Caco-2 (cell line): ENCODE measurements at regions not wholly inside any gene's neighbourhood (a gene's known extent, or its start where the extent isn't known, plus 50 kb on each side); places are given as distances from the start of the nearest gene placed in this dataset.

Experiments
- BruUV-seq: library from RNA; stranded (reverse); fragments of 400-500 nt; replicated peaks from 2 replicates; lab custom pipeline; 2021; lab: Mats Ljungman, UMichigan
- CTCF ChIA-PET: fragments of 300-600 bp; sonication (Branson Sonifier 250); formaldehyde crosslinking; loops from one replicate; lab custom pipeline; 2022; ENCODE audit warnings: antibody characterized with exemption; lab: Charles Lee
- POLR2A ChIA-PET: fragments of 300-600 bp; sonication (Branson Sonifier 250); formaldehyde crosslinking; loops from one replicate; lab custom pipeline; 2022; ENCODE audit warnings: antibody characterized with exemption; lab: Charles Lee
- DNase-seq, 2 experiments: peaks; one replicate each; pipeline versions ENCODE4 v3.0.0 to v3.0.0-alpha.2; 2020 to 2022
- H3K27me3 ChIP-seq: replicated peaks from 2 replicates; pipeline ENCODE4 v1.6.0; 2011; ENCODE audit warnings: low read length; ENCODE audit not compliant: control insufficient read depth, insufficient read depth
- H3K36me3 ChIP-seq: 2 replicates; pipeline ENCODE4 v1.5.1; 2011; ENCODE audit warnings: low read length; ENCODE audit not compliant: control insufficient read depth, insufficient read depth
- H3K4me1 ChIP-seq: fragments of 250-450 bp; sonication (Bioruptor Pico); 2 replicates; pipeline ENCODE4 v1.5.1; 2020; ENCODE audit warnings: mild to moderate bottlenecking
- H3K4me3 ChIP-seq: 2 replicates; pipeline ENCODE4 v1.5.1; 2011; ENCODE audit warnings: low read depth, mild to moderate bottlenecking, control low read depth, low read length
- H3K9me3 ChIP-seq: fragments of 250-450 bp; sonication (Bioruptor Pico); 2 replicates; pipeline ENCODE4 v1.5.1; 2020; ENCODE audit warnings: mild to moderate bottlenecking, moderate library complexity
- H3K27ac Mint-ChIP-seq: one replicate; pipeline ENCODE4 v1.8.0; 2022; ENCODE audit warnings: mixed read lengths; ENCODE audit not compliant: unreplicated experiment
- H3K27me3 Mint-ChIP-seq: one replicate; pipeline ENCODE4 v1.8.0; 2022; ENCODE audit warnings: mixed read lengths; ENCODE audit not compliant: insufficient read depth, unreplicated experiment
- H3K36me3 Mint-ChIP-seq: one replicate; pipeline ENCODE4 v1.8.0; 2022; ENCODE audit warnings: mild to moderate bottlenecking, mixed read lengths; ENCODE audit not compliant: insufficient read depth, unreplicated experiment
- H3K4me1 Mint-ChIP-seq: one replicate; pipeline ENCODE4 v1.8.0; 2022; ENCODE audit warnings: low read depth, mixed read lengths; ENCODE audit not compliant: unreplicated experiment
- H3K4me3 Mint-ChIP-seq: one replicate; pipeline ENCODE4 v1.8.0; 2022; ENCODE audit warnings: mild to moderate bottlenecking, moderate library complexity, mixed read lengths; ENCODE audit not compliant: unreplicated experiment
- H3K9me3 Mint-ChIP-seq: one replicate; pipeline ENCODE4 v1.8.0; 2022; ENCODE audit warnings: mixed read lengths; ENCODE audit not compliant: unreplicated experiment
- intact Hi-C: fragments of 100-400 bp; cut with micrococcal nuclease; formaldehyde crosslinking; loops from one replicate; pipeline ENCODE4 v1.10.0; 2022; ENCODE audit not compliant: unreplicated experiment
- TF ChIP-seq, protein P1 (sequence below), 2 experiments: fragments of 200-600 bp in 1 of 2; IDR thresholded peaks; 1 replicate in 1 of 2; 2 replicates in 1 of 2; pipeline versions ENCODE4 v1.5.1 to v1.8.0; 2011 to 2022; ENCODE audit warnings: antibody characterized with exemption in 1 of 2, control low read depth in 1 of 2, inconsistent platforms in 1 of 2, low read depth in 1 of 2, low read length in 1 of 2, mild to moderate bottlenecking in 1 of 2, moderate library complexity in 1 of 2; ENCODE audit not compliant: insufficient read depth in 1 of 2, severe bottlenecking in 1 of 2, unreplicated experiment in 1 of 2

GRCh38 chr4:84176016-84176415 lies 323.1 kb downstream of the NKX6-1 start:
- Mint-ChIP-seq H3K4me1 (peaks cover 8% of the 10 kb centered on the region), H3K27ac (no peak overlapping the region), H3K9me3 (no peaks in the 10 kb centered on the region), H3K36me3 (no peaks in the 10 kb centered on the region), H3K27me3 (no peaks in the 10 kb centered on the region), H3K4me3 (no peak overlapping the region)
- TF ChIP-seq, protein P1, sequence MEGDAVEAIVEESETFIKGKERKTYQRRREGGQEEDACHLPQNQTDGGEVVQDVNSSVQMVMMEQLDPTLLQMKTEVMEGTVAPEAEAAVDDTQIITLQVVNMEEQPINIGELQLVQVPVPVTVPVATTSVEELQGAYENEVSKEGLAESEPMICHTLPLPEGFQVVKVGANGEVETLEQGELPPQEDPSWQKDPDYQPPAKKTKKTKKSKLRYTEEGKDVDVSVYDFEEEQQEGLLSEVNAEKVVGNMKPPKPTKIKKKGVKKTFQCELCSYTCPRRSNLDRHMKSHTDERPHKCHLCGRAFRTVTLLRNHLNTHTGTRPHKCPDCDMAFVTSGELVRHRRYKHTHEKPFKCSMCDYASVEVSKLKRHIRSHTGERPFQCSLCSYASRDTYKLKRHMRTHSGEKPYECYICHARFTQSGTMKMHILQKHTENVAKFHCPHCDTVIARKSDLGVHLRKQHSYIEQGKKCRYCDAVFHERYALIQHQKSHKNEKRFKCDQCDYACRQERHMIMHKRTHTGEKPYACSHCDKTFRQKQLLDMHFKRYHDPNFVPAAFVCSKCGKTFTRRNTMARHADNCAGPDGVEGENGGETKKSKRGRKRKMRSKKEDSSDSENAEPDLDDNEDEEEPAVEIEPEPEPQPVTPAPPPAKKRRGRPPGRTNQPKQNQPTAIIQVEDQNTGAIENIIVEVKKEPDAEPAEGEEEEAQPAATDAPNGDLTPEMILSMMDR (IDR thresholded peaks at IDR 0.05; ENCODE audit: insufficient read depth in 1 of 2, low read depth in 1 of 2, low read length in 1 of 2, severe bottlenecking in 1 of 2, unreplicated experiment in 1 of 2) = no peak
- no peaks in the 10 kb centered on the region for H3K36me3 ChIP-seq
- no TSS peak for BruUV-seq
- POLR2A ChIA-PET = no interaction called here
- CTCF ChIA-PET = no interaction called here
- no peaks in the 10 kb centered on the region for H3K27me3 ChIP-seq
- DNase-seq = no peak
- no peaks in the 10 kb centered on the region for H3K4me1 ChIP-seq
- no peak overlapping the region for H3K4me3 ChIP-seq
- intact Hi-C loops = no loop called here
- no peaks in the 10 kb centered on the region; the same call in 1 of the 2 replicates for H3K9me3 ChIP-seq

- CTCF ChIA-PET = no interaction called here
- Mint-ChIP-seq H3K4me3 (no peak overlapping the region), H3K27me3 (no peaks in the 10 kb centered on the region)
Measured at GRCh38 chr4:84171871-84172270, 327.2 kb downstream of the NKX6-1 start.

GRCh38 chr4:84167564-84167963 lies 331.5 kb downstream of the NKX6-1 start:
- Histone ChIP-seq H3K9me3 (no peaks in the 10 kb centered on the region), H3K4me1 (no peaks in the 10 kb centered on the region), H3K27me3 (no peaks in the 10 kb centered on the region), H3K36me3 (no peaks in the 10 kb centered on the region; the same call in 1 of the 2 replicates), H3K4me3 (no peak overlapping the region)
- intact Hi-C loops = no loop called here
- CTCF ChIA-PET = no interaction called here
- Mint-ChIP-seq H3K4me3 (no peak overlapping the region), H3K4me1 (peaks cover under 1% of the 10 kb centered on the region), H3K27me3 (no peaks in the 10 kb centered on the region), H3K9me3 (no peaks in the 10 kb centered on the region), H3K27ac (no peak overlapping the region), H3K36me3 (no peaks in the 10 kb centered on the region)
- TF ChIP-seq, protein P1 (IDR thresholded peaks at IDR 0.05; ENCODE audit: insufficient read depth in 1 of 2, low read depth in 1 of 2, low read length in 1 of 2, severe bottlenecking in 1 of 2, unreplicated experiment in 1 of 2) = no peak
- POLR2A ChIA-PET = no interaction called here
- no TSS peak for BruUV-seq
- DNase-seq = no peak

More at GRCh38 chr4:84171871-84172270, 327.2 kb downstream of the NKX6-1 start:
- no TSS peak for BruUV-seq
- H3K4me1 ChIP-seq = no peaks in the 10 kb centered on the region
- no peaks in the 10 kb centered on the region; the same call in 1 of the 2 replicates for H3K9me3 ChIP-seq
- H3K27me3 ChIP-seq = no peaks in the 10 kb centered on the region
- Mint-ChIP-seq H3K36me3 (no peaks in the 10 kb centered on the region), H3K4me1 (no peaks in the 10 kb centered on the region), H3K9me3 (no peaks in the 10 kb centered on the region), H3K27ac (no peak overlapping the region)
- intact Hi-C loops = no loop called here
- POLR2A ChIA-PET = no interaction called here
- no peak for DNase-seq
- TF ChIP-seq, protein P1 (IDR thresholded peaks at IDR 0.05; ENCODE audit: insufficient read depth in 1 of 2, low read depth in 1 of 2, low read length in 1 of 2, severe bottlenecking in 1 of 2, unreplicated experiment in 1 of 2) = no peak
- no peaks in the 10 kb centered on the region; the same call in 1 of the 2 replicates for H3K36me3 ChIP-seq
- no peak overlapping the region for H3K4me3 ChIP-seq
